Hematopoietic multipotent progenitor cell treated with erythropoietin and hydrocortisone succinate and interleukin-3 and kit ligand, for 4 days (in vitro differentiated cells): ENCODE measurements at regions not wholly inside any gene's neighbourhood (a gene's known extent, or its start where the extent isn't known, plus 50 kb on each side); places are given as distances from the start of the nearest gene placed in this dataset.

Experiments
- DNase-seq: peaks from one replicate; pipeline ENCODE4 v3.0.0-alpha.2; 2015

- no peak for DNase-seq
Measured at GRCh38 chr14:83379436-83379835, 1845.8 kb upstream of the SEL1L start.

- no peak for DNase-seq
Measured at GRCh38 chr14:83384253-83384652, 1850.6 kb upstream of the SEL1L start.

GRCh38 chr14:83395321-83395720, 1861.7 kb upstream of the SEL1L start:
- DNase-seq = no peak

DNA sequence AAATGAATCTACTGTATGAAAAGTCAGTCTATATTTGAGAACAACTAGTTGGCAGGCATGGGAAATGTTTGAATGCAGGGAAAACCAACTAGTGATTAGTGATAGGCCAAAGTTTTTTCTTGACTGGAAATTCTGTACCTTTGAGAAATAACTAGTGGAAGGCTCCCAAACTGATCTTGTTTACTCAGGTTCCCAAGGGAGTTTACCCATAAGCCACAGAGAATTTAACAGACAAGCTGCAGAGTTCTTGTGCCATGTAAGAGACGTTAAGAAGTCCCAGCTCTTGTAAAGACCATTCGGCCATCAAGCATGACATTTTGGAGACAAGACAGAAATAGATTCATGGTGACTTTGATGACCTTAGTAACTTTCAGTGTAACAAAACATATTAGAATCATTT, 1882.8 kb upstream of the SEL1L start:
- no peak for DNase-seq

GRCh38 chr14:83419420-83419819, 1885.8 kb upstream of the SEL1L start:
- no peak for DNase-seq

GRCh38 chr14:83421711-83422110, 1888.1 kb upstream of the SEL1L start:
- DNase-seq = no peak

GRCh38 chr14:83425138-83425537, 1891.5 kb upstream of the SEL1L start:
- DNase-seq = no peak

- DNase-seq = no peak
Measured at GRCh38 chr14:83425706-83426105, 1892.1 kb upstream of the SEL1L start.

DNA sequence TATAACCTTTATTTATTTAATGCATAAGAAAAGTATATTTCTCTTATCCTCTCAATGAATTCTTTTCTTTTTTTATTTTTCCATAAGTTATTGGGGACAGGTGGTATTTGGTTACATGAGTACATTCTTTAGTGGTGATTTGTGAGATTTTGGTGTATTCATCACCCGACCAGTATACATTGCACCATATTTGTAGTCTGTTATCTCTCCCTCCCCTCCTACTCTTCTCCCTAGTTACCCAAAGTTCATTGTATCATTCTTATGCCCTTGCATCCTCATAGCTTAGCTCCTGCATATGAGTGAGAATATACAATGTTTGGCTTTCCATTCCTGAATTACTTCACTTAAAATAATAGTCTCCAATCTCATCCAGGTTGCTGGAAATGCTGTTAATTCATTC, 1900.0 kb upstream of the SEL1L start:
- DNase-seq = no peak

DNA sequence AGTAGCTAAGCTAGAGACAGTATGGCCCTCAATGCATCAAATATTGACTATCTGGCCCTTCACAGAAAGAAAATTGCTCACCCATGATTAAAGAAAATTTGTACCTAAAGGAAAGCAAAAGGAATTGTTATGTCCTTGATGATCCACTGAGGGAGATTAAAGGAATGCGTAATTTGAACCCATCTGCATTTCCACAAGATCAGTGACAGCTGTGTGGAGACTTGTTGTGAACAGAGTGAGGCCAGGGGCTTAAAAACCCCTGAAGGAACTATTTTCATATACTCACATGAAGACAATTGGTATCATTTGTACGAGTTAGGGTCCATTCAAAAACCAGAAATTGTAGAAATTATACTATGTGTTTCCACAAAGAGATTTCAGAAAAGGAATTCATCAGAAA, 1908.1 kb upstream of the SEL1L start:
- no peak for DNase-seq

- no peak for DNase-seq
Measured at GRCh38 chr14:83455561-83455960, 1921.9 kb upstream of the SEL1L start.

DNA sequence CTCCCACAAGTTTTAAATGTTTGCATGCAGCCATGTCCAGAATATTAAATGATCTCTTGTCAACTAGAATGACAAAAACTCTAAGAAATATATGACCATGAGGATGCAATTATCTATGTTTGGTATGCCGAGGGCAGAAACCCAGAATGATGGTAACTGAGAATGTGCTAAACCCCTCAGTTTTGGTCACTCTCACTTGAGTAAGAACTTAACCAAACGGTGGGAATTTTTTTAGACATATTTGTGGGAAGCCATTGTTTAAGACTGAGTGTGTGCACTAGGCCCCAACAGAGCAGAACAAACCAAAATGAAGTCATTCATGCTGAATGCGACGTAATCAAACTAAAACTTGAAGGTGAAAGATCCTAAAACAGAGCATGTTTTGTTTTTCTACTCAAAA, 1927.9 kb upstream of the SEL1L start:
- no peak for DNase-seq

DNA sequence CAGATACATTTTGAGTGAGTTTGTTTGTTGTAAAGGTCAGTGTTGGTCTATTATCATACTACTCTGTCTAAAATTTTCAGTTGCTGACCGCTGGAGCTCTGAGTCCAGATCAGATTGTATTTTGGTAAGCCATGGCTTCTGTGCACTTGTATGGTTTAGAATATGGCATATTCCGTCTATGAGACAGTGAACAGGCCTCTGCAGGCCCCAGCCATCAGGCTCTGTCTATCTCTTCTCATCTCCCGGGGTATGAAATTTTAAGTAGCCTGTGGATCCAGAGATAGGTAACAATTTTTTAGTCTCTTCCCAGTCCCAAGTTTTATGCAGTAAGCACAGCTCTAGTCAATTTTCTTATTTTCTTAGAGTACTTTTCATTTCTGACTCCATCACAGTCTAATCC, 1929.1 kb upstream of the SEL1L start:
- DNase-seq = no peak

- DNase-seq = peak; percentile 83
Measured at GRCh38 chr14:83463500-83464098, 1929.9 kb upstream of the SEL1L start.

DNA sequence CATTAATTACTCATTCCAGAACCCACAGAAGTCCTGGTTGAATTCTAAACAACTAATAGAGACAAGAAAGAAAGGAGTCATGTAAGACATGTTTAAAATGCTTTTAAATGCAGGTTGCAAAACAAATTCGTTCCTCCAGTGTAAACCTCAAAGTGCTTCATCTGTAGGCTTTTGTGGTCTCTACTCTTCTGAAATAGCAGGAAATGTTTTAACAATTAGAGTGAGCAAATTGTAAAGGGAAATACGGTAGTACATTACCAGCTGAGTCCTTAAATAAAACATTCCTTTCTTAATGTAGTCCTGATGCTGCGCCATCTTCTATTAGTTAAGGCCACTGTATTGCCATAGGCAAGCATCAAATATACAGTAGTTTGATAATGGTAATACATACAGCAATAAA, 1934.2 kb upstream of the SEL1L start:
- peak; percentile 20 for DNase-seq

GRCh38 chr14:83470466-83470865, 1936.8 kb upstream of the SEL1L start:
- peak; percentile 19 for DNase-seq

DNA sequence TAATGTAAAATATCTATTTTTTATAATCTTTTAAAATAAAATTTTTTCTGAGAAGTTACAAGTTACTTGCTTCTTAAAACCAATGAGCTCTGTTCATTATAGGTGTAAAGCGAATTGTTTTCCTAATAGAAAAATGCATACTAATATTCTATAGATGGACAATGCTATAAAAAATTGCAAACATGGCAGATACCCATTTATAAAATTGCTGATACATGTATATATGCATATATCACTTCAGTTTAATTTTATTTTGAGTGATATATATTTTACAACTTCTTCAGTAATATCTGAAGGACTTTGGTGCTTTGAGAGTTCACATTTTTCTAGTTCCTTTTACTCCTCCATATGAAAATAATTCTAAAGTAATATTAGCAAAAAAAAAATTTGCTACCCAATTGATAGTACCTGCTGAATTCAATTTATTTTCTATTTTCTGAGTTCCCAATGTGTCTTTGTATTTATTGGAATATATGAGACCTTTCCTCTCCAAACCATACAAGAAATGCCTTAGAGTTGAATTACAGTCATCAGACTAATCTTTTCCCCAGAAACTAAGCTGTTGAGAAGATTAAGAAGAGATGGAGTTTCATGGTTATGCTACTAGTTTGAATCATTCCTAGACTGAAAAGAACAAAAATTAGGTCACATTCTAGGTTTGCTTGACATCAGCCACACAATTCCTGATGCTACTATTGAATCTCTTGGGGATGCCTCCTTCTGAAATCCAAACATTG, 1937.5 kb upstream of the SEL1L start:
- no peak for DNase-seq

DNA sequence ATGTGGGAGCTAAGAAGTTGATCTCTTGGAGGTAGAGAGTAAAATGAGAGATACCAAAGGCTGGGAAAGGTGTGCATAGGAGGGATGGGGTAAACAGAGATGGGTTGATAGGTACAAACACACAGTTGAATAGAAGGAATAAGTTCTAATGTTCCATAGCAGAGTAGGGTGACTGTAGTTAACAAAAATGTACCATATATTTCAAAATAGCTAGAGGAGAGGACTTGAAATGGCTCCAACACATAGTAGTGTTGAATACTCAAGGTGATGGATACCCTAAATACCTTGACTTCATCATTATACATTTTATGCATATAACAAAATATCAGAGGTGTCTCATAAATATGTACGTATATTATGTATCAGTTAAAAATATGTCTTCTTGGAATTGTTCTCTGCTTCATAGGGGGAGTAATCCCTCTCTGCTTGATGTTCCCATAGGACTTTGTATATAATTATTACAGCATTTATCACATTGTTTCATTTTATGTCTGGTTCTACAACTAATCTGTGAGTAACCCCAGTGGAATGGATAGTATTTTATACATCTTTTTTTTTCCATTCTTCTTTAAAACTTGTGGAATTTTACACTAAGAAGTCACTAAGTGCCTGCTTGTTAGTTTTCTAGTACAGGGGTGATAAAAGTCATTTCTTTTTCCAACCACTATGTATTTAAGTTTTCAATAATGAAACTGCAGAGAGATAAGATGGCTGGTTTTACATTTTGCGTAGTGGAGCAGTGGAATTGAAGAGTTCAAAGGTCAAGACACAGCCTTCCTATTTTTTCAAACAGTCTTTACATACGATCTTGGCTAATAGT, 1940.0 kb upstream of the SEL1L start:
- DNase-seq = no peak

DNA sequence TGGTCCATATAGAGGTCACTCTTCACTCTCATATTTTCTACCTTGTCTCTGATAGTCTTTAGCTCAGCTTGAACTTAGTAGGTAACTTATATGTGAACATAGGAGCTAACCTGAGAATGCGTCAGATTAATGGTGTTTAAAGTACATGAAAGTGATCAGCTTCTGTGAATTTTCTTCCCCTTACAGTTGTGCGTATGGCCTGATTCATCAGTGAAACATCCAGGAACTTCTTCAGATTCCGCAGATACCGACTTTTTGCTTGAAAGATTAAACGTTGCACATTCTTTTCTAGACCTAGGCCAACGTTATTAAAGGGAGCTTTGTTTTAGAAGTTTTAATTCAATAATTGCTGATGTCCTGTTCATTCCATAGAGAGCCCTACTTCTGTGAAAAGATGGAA, 1945.1 kb upstream of the SEL1L start:
- no peak for DNase-seq

GRCh38 chr14:83483063-83483462, 1949.4 kb upstream of the SEL1L start:
- no peak for DNase-seq

GRCh38 chr14:83485591-83485990, 1951.9 kb upstream of the SEL1L start:
- DNase-seq = no peak

DNA sequence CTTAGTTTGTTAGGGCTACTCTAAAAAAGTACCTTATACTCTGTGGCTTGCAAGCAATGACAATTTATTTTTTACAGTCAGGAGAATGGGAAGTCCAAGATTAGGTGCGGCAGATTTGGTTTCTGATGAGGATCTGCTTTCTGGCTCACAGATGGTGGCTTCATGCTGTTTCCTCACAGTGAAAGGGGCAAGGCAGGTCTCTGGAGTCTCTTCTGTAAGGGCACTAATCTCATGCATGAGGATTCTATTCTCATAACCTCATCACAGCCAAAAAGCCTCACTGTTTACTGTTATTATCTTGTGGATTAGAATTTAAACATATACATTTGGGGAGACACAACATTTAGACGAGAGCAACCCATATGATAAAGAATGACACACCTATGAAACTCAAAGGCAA, 1957.4 kb upstream of the SEL1L start:
- no peak for DNase-seq

DNA sequence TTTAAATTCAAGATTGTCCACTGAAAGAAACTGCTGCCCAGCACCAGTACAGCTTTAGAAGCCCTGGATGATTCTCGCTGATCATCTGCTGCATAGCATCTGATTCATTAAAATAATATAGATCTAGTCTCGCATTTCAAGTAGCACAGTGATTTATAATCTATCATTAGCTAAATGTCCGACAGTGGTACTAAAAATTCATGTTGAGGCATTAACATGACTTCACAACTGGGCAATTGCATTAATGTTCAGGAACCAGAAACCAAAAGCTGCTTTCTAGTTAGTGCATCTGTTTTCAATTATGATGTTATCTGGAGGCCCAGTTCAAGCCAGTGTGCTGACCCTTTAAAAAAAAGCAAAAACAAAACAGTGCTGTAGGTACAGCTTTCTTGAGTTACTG, 1987.2 kb upstream of the SEL1L start:
- no peak for DNase-seq

DNA sequence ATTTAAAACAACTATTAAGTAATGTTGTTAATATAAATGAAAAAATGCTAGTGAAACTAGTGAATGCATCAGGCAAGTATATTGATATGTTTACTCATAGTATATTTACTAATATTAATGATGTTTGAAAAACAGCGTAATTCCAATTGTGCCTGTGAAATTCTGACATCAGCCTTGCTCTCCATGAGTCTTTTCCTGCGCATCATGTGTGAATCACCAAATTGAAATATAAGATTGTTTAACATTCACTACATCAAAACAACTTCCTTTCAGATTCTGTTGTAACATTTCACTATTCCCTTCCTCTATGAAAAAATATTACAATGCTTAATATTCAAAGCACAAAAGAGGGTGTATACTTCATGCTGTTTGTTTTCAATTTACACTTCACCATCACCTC, 1995.9 kb upstream of the SEL1L start:
- DNase-seq = no peak
